ENCODE measurements at regions not wholly inside any gene's neighbourhood (a gene's known extent, or its start where the extent isn't known, plus 50 kb on each side); places are given as distances from the start of the nearest gene placed in this dataset.

GRCh38 chr6:88383183-88383582 is 217.0 kb upstream of the CNR1 start:
- no peak for DNase-seq (ENCODE audit: low read depth, low spot score)

- DNase-seq (ENCODE audit: low read depth, low spot score): no peak
Measured at GRCh38 chr6:88381289-88381642, 215.1 kb upstream of the CNR1 start.

- no peak for DNase-seq (ENCODE audit: low read depth, low spot score)
Measured at GRCh38 chr6:88380618-88381288, 214.6 kb upstream of the CNR1 start.

GRCh38 chr6:88380083-88380482 is 213.9 kb upstream of the CNR1 start:
- peak; percentile 72 for DNase-seq (ENCODE audit: low read depth, low spot score)

- DNase-seq (ENCODE audit: low read depth, low spot score): no peak
Measured at GRCh38 chr6:88378639-88379038, 212.5 kb upstream of the CNR1 start.

- no peak for DNase-seq (ENCODE audit: low read depth, low spot score)
Measured at GRCh38 chr6:88377976-88378568, 211.9 kb upstream of the CNR1 start.

- DNase-seq (ENCODE audit: low read depth, low spot score): peak; percentile 31
Measured at GRCh38 chr6:88376768-88377387, 210.7 kb upstream of the CNR1 start.

- no peak for DNase-seq (ENCODE audit: low read depth, low spot score)
Measured at GRCh38 chr6:88376197-88376596, 210.1 kb upstream of the CNR1 start.

- no peak for DNase-seq (ENCODE audit: low read depth, low spot score)
Measured at GRCh38 chr6:88374553-88374952, 208.4 kb upstream of the CNR1 start.

- DNase-seq (ENCODE audit: low read depth, low spot score): no peak
Measured at GRCh38 chr6:88371480-88371879, 205.3 kb upstream of the CNR1 start.

- no peak for DNase-seq (ENCODE audit: low read depth, low spot score)
Measured at GRCh38 chr6:88370127-88370710, 204.1 kb upstream of the CNR1 start.

GRCh38 chr6:88369262-88369661 is 203.1 kb upstream of the CNR1 start:
- DNase-seq (ENCODE audit: low read depth, low spot score): no peak

- peak; percentile 61 for DNase-seq (ENCODE audit: low read depth, low spot score)
Measured at GRCh38 chr6:88368071-88368787, 202.1 kb upstream of the CNR1 start.

GRCh38 chr6:88367248-88367647 is 201.1 kb upstream of the CNR1 start:
- no peak for DNase-seq (ENCODE audit: low read depth, low spot score)

- no peak for DNase-seq (ENCODE audit: low read depth, low spot score)
Measured at GRCh38 chr6:88366672-88367071, 200.5 kb upstream of the CNR1 start.

GRCh38 chr6:88365656-88366055 is 199.5 kb upstream of the CNR1 start:
- no peak for DNase-seq (ENCODE audit: low read depth, low spot score)

- no peak for DNase-seq (ENCODE audit: low read depth, low spot score)
Measured at GRCh38 chr6:88365230-88365629, 199.1 kb upstream of the CNR1 start.

GRCh38 chr6:88361754-88362153 is 195.6 kb upstream of the CNR1 start:
- DNase-seq (ENCODE audit: low read depth, low spot score): no peak

- DNase-seq (ENCODE audit: low read depth, low spot score): no peak
Measured at GRCh38 chr6:88361298-88361697, 195.2 kb upstream of the CNR1 start.

- DNase-seq (ENCODE audit: low read depth, low spot score): peak; percentile 30
Measured at GRCh38 chr6:88360203-88360797, 194.2 kb upstream of the CNR1 start.

- no peak for DNase-seq (ENCODE audit: low read depth, low spot score)
Measured at GRCh38 chr6:88359530-88360202, 193.5 kb upstream of the CNR1 start.
